ENCODE measurements at regions not wholly inside any gene's neighbourhood (a gene's known extent, or its start where the extent isn't known, plus 50 kb on each side); places are given as distances from the start of the nearest gene placed in this dataset.

DNA sequence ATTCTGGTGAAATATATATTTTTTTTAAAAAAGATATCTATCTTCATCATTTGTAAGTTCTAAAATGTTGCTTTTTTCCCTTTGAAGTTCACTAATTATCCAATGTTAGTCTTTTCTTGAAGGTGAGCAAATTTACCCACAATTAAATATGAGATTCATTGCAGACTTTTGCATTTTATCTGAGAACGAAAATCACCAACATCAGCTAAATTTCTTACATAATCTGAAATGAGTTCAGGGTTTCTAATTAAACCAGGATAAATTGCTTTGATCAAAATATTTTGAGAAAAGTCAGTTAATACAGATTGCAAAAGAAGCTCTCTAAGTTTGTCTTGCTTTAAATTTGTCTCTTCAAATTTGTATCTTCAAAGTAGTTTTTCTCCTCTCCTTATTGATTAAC lies 486.4 kb upstream of the FSTL5 start:
- DNase-seq (ENCODE audit: insufficient read length, low spot score) (no peak), FAIRE-seq (no peak)
- no peak for TF ChIP-seq POLR2A (IDR thresholded peaks at IDR 0.05; ENCODE audit: low read depth, low read length)

DNA sequence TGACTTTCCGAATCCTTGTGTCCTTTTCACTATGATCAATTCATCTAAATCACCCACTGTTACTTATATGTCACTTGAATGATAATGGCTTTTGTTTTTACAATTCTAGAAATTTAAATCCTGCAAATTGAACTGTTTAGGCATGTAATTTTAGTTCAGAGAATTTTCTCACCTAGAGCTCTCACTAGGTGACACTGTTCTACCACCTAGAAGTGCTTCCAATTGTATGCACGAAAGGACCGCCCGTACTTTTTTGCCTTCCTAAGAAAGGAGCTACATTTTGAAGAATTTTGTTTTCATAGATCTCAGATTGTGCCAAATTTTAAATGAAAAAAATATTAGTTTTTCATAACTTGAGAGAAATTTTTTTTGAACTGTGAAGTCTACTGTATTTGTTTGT lies 481.6 kb upstream of the FSTL5 start:
- no peak for DNase-seq (ENCODE audit: insufficient read length, low spot score)
- FAIRE-seq: no peak
- TF ChIP-seq POLR2A (IDR thresholded peaks at IDR 0.05; ENCODE audit: low read depth, low read length): no peak

DNA sequence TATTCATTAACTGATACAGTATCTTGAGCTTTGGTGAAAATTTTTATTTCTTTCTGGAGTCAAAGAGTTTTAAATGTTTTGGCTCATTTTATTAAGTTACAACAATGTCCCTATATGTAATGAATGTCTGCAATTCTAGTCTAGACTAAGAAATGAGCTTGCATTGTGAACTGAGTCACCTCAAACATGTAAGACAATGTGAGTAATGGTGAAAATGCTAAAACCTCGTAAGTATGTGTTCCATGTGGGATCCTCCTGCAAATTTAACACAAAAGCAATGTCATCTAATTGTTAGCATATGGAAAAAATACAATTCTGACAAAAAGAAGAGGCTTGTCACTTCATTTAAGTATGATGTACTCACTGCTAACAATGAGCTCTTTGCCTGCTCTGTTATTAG lies 480.5 kb upstream of the FSTL5 start:
- FAIRE-seq (no peak), DNase-seq (ENCODE audit: insufficient read length, low spot score) (no peak)
- no peak for TF ChIP-seq POLR2A (IDR thresholded peaks at IDR 0.05; ENCODE audit: low read depth, low read length)

DNA sequence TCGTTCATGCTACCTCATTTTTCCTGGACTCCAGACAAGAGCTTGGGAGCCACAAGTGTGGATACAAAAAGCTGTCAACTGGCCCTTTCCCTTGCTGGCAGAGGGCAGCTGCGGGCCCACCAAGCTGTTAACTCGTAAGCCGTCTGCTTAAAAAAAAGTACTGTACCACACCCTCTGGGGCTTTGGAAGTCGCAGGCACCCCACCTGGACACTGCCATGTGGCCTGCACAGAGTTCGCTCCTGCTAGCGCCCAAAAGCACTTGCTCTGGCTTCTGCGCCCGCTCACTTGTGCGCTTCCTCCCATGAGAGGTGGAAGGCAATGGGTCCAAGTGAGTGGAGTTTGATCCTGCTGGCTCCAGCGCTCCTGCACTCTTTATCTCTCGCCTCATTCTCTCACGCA lies 476.4 kb upstream of the FSTL5 start:
- DNase-seq (ENCODE audit: insufficient read length, low spot score) (no peak), FAIRE-seq (no peak)
- no peak for TF ChIP-seq POLR2A (IDR thresholded peaks at IDR 0.05; ENCODE audit: low read depth, low read length)

DNA sequence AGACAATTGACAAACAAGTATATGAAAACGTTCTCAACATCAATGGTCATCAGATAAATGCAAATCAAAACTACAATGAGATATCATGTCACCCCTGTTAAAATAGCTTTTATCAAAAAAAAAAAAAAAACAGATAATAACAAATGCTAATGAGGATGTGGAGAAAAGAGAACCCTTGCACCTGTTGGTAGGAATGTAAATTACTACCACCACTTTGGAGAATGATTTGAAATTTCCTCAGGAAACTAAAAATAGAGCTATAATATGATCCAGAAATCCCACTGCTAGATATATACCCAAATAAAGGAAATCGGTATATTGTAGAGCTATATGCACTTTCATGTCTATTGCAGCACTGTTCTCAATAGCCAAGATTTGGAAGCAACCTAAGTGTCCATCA lies 470.6 kb upstream of the FSTL5 start:
- FAIRE-seq: no peak
- TF ChIP-seq POLR2A (IDR thresholded peaks at IDR 0.05; ENCODE audit: low read depth, low read length): no peak

DNA sequence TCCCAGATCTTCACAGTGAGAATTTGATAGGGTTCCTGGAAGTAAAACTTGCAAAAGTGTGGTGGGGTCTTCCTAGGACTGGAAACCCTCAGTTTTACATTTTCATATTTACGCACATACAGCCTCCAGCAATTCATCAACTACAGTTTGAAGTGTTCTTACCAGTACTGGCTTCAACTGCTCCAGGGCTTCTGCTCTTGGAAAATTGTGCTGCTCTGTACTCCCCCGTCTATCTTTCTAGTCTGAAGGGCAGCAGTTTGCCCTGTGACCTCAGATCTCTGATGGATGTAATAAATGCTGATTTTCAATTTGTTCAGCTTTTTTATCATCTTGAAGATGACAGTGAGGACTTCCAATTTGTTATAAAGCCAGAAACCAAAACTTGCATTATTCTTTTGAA lies 458.9 kb upstream of the FSTL5 start:
- DNase-seq (ENCODE audit: insufficient read length, low spot score): no peak
- FAIRE-seq: no peak
- no peak for TF ChIP-seq POLR2A (IDR thresholded peaks at IDR 0.05; ENCODE audit: low read depth, low read length)

More for the DNA sequence above, 470.6 kb upstream of the FSTL5 start:
- no peak for DNase-seq (ENCODE audit: insufficient read length, low spot score)

DNA sequence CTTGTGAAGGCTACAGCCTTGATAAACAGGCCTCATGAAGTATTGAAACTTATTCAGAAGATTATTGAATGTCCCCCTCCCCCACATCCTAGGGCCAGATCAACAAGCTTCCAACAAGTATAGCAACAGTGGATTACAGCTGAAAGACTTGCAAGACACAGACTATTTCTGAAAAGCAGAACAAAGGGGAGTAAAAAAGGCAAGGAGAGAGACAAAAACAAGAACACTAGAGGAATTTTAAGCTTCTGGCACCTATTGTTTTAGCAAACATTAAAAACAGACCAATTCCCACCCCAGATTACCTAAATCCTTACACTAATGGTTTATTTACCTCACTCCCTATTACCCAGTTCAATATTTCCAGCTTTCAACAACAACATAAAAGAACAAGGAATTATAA lies 446.3 kb upstream of the FSTL5 start:
- no peak for DNase-seq (ENCODE audit: insufficient read length, low spot score)
- TF ChIP-seq POLR2A (IDR thresholded peaks at IDR 0.05; ENCODE audit: low read depth, low read length): no peak
- FAIRE-seq: no peak

DNA sequence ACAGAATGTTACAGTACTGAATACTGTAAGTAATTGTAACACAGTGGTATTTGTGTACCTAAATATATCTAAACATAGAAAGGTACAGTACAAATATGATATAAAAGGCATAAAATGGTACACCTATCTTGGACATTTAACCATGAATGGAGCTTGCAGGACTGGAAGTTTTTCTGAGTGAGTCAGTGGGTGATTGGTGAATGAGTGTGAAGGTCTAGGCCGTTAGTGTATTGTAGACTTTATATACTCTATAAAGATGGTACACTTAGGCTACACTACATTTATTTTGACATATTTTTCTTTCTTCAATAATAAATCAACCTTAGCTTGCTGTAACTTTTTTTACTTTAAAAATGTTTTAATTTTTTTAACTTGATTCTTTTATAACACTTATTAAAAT lies 422.5 kb upstream of the FSTL5 start:
- FAIRE-seq (no peak), DNase-seq (ENCODE audit: insufficient read length, low spot score) (no peak)
- no peak for TF ChIP-seq POLR2A (IDR thresholded peaks at IDR 0.05; ENCODE audit: low read depth, low read length)

DNA sequence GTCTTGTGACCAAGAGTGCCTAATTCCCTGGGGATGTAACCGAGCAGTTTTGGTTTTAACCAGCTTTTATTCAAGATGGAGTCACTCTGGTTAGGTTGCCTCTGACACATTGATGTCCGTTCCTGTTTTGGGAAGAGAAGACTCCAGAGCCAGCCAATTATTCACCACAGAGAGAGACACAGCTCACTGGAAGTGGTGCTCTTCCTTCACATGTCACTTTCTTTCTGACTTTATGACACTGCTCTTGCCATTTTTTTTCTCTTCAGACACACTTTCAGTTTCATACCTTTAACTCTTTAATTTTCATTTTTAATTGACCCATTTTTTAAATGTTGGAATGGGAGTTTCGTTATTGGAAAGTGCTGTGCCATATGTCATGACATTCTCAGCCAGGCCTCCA lies 418.4 kb upstream of the FSTL5 start:
- no peak for TF ChIP-seq POLR2A (IDR thresholded peaks at IDR 0.05; ENCODE audit: low read depth, low read length)
- DNase-seq (ENCODE audit: insufficient read length, low spot score) (no peak), FAIRE-seq (no peak)

DNA sequence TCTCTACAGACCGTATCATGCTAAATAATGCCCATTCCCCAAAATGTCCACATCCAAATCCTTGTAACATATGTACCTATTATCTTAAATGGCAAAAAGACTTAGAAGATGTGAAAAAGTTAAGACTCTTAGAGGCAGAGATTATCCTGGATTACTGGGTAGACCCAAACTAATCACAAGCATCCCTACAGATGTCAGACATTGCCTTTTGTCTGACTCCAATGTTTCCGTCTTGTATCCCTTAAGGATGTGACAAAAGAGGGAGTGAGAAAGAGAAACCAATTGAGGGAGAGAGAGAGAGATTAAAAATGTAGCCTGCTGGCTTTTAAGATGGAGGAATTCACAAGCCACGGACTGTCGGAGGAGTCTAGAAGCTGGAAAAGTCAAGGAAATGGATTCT lies 401.9 kb upstream of the FSTL5 start:
- DNase-seq (ENCODE audit: insufficient read length, low spot score) (no peak), FAIRE-seq (no peak)
- no peak for TF ChIP-seq POLR2A (IDR thresholded peaks at IDR 0.05; ENCODE audit: low read depth, low read length)

DNA sequence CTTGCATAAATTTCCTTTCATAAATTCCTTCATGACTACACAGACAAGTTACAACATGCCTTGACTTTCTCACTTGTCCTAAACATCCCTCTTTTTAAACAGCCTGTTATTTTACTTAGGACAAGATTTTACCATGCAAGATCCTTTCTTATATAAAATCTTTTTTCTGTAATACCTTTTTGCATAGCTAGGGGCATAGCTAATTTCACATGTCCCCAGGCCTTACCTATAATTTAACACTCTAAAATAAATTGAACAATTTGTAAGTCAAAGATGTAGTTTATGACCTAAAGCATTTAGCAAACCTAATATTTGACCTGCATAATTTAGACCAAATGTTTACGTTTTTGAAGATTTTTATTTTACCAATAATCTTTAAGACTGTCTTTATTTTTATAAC lies 396.3 kb upstream of the FSTL5 start:
- no peak for TF ChIP-seq POLR2A (IDR thresholded peaks at IDR 0.05; ENCODE audit: low read depth, low read length)
- DNase-seq (ENCODE audit: insufficient read length, low spot score) (no peak), FAIRE-seq (no peak)

DNA sequence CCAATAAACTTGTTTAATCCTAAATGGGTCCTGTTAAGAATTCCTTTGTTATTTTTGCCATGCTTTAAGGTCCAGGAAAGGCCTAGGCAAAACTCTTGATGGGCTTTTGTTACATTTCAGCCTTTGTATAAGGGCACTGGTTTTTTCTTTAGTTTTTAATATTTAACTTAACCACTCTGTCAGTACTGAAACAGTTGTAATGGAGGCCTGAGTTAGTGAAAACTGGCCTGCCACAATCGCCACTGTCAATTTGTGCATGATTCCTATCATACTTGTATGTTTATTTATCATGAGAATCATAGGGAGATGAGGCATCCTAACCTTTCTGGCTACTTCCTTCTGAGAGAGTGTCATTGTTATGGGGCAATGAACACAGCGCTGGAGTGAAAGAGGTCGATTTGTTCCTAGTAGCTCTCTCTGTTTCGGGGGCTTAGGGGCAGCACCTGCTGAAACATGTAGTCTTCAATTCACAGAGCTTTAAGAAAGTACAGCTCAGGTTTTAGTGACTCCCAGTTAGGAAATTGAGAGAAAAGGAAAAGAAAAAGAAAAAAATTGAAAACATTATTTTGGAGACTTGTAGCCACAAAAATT lies 393.8 kb upstream of the FSTL5 start:
- no peak for TF ChIP-seq POLR2A (IDR thresholded peaks at IDR 0.05; ENCODE audit: low read depth, low read length)
- FAIRE-seq: no peak
- no peak for DNase-seq (ENCODE audit: insufficient read length, low spot score)

DNA sequence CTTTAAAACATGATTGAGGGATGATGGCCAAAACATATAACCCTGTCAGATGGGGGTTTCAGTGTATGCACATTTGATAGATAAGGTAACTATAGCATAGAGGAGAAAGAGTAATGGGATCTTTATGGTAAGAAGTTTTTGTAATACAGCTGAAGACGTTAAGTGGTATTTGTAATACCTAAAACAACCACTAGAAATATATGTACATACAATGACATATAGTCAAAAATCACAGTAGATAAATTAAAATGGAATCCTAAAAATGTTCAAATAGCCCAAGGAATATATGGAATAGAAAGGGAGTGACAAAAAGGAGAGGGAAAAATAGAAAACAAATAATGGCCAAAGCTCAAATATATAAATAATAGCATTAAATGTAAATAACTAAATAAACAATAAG lies 371.3 kb upstream of the FSTL5 start:
- DNase-seq (ENCODE audit: insufficient read length, low spot score) (no peak), FAIRE-seq (no peak)
- TF ChIP-seq POLR2A (IDR thresholded peaks at IDR 0.05; ENCODE audit: low read depth, low read length): no peak

DNA sequence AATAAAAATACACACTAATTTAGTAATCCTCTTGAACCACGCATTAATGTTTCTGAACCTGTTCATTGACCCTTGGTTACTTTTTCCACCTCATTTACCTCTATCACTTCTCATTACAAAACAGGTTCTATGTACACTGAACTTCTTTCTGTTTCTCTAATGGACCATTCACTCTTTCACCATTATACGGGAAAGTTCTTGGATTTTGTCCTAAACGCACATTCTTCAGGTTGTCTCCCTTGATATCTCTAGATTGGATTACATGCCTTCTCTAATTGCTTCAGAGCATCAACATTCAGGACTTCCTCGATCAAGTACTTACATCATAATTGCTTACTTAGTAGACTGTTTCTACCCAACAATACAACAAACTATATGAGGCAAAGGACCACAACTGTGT lies 359.4 kb upstream of the FSTL5 start:
- no peak for TF ChIP-seq POLR2A (IDR thresholded peaks at IDR 0.05; ENCODE audit: low read depth, low read length)
- FAIRE-seq (no peak), DNase-seq (ENCODE audit: insufficient read length, low spot score) (no peak)

DNA sequence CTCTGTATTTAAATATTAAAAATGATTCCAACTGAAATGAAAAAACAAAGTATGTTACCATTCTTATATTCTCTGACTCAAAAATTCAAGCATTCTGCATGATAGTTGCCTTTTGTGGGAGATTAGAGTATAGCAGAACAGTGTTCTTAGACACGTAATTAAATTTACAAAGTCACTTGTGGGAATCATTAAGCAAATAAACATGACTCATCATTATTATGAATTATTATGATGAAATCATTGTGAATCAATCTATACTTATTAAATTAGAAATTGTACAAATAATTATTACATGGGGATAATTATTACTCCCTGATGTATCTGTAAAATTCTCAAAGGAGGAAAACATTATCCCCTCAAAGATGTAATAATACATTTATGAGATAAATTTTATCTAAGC lies 358.9 kb upstream of the FSTL5 start:
- DNase-seq (ENCODE audit: insufficient read length, low spot score) (no peak), FAIRE-seq (no peak)
- TF ChIP-seq POLR2A (IDR thresholded peaks at IDR 0.05; ENCODE audit: low read depth, low read length): no peak

DNA sequence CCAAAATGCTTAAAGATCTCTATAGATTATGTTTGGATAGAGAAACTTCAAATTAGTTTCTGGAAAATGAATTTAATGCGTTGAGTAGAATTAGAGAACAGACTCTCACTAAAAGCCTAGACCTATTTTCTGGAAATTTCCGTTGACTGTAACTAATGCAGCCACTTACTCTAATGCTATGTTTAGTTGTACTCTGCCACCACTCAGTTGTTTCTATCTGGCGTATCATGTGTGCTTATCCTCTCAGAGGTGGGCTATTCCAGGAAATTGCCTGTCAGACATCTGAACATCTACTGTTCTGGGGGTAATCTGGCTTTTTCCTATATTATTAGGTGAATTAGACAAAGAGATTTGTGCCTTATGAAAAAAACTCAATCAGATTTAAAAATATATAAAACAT lies 347.1 kb upstream of the FSTL5 start:
- TF ChIP-seq POLR2A (IDR thresholded peaks at IDR 0.05; ENCODE audit: low read depth, low read length): no peak
- no peak for FAIRE-seq

More for the DNA sequence above, 347.1 kb upstream of the FSTL5 start:
- DNase-seq (ENCODE audit: insufficient read length, low spot score): no peak
